ENCODE measurements at regions not wholly inside any gene's neighbourhood (a gene's known extent, or its start where the extent isn't known, plus 50 kb on each side); places are given as distances from the start of the nearest gene placed in this dataset.

DNA sequence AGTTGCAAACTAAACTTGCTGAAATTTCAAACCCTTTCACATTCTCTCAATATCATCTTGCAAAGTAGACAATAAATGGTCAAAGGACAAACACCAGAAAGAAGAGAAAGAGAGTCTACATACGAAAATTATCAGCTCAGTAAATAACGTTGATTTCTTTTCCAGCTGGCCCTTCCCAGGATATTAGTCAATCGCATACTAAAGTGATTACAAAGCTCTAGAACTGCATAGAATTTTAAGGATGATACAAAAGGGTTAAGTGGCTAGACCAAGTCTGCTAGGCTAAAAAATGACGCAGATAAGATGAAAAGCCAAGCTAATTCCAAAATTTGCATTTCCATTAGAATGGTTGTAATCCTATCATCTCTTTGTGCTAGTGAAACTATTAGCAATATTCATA lies 405.7 kb downstream of the FBXO15 start:
- TF ChIP-seq CTCF (IDR thresholded peaks at IDR 0.05), result no peak
- ATAC-seq (ENCODE audit: low FRiP score) (no peak), DNase-seq (ENCODE audit: low spot score) (no peak)

- no peak for ATAC-seq (ENCODE audit: low FRiP score)
- no peak for TF ChIP-seq CTCF (IDR thresholded peaks at IDR 0.05)
Measured at GRCh38 chr18:73739098-73739497, 408.5 kb downstream of the FBXO15 start.

GRCh38 chr18:73737990-73738389 lies 409.6 kb downstream of the FBXO15 start:
- ATAC-seq (ENCODE audit: low FRiP score) (no peak), DNase-seq (ENCODE audit: low spot score) (no peak)
- no peak for TF ChIP-seq CTCF (IDR thresholded peaks at IDR 0.05)

More at GRCh38 chr18:73739098-73739497, 408.5 kb downstream of the FBXO15 start:
- no peak for DNase-seq (ENCODE audit: low spot score)

- no peak for ATAC-seq (ENCODE audit: low FRiP score)
- TF ChIP-seq CTCF (IDR thresholded peaks at IDR 0.05), result no peak
- DNase-seq (ENCODE audit: low spot score), result no peak
Measured at GRCh38 chr18:73735836-73736235, 411.8 kb downstream of the FBXO15 start.

- no peak for ATAC-seq (ENCODE audit: low FRiP score)
- no peak for DNase-seq (ENCODE audit: low spot score)
- TF ChIP-seq CTCF (IDR thresholded peaks at IDR 0.05), result no peak
Measured at GRCh38 chr18:73733806-73734314, 413.8 kb downstream of the FBXO15 start.

GRCh38 chr18:73733376-73733775 lies 414.3 kb downstream of the FBXO15 start:
- ATAC-seq (ENCODE audit: low FRiP score), result no peak
- TF ChIP-seq CTCF (IDR thresholded peaks at IDR 0.05), result no peak
- no peak for DNase-seq (ENCODE audit: low spot score)

GRCh38 chr18:73728657-73729056 lies 419.0 kb downstream of the FBXO15 start:
- no peak for TF ChIP-seq CTCF (IDR thresholded peaks at IDR 0.05)
- DNase-seq (ENCODE audit: low spot score), result no peak
- no peak for ATAC-seq (ENCODE audit: low FRiP score)

Measured in omental fat pad (tissue), 3 donors.